ENCODE measurements at regions not wholly inside any gene's neighbourhood (a gene's known extent, or its start where the extent isn't known, plus 50 kb on each side); places are given as distances from the start of the nearest gene placed in this dataset.
A peak's percentile ranks its signal among the peaks of the same experiment; 100 is the strongest.
"Not testable (repeated sequence)": the region's sequence is repeated elsewhere in the genome, so short reads cannot be mapped to it uniquely, and the experiment has no call there.

- no TSS peak for BruUV-seq (replicated peaks)
- Mint-ChIP-seq H3K4me3 (ENCODE audit: unreplicated experiment) (no peak overlapping the region), H3K27ac (ENCODE audit: low read depth, unreplicated experiment) (no peak overlapping the region), H3K36me3 (ENCODE audit: insufficient read depth, unreplicated experiment) (no peaks in the 10 kb centered on the region), H3K4me1 (ENCODE audit: insufficient read depth, unreplicated experiment) (peaks cover 6% of the 10 kb centered on the region), H3K9me3 (ENCODE audit: unreplicated experiment) (no peaks in the 10 kb centered on the region), H3K27me3 (ENCODE audit: insufficient read depth, unreplicated experiment) (no peaks in the 10 kb centered on the region)
- ChIA-PET POLR2A (interaction anchor here (1.3 kb wide), 1 partner anchor 9 kb away, joined by 3 read pairs; no protein-coding TSS in a partner anchor), CTCF (no interaction called here)
- DNase-seq (ENCODE audit: unreplicated experiment), result no peak
- TF ChIP-seq, protein P1, sequence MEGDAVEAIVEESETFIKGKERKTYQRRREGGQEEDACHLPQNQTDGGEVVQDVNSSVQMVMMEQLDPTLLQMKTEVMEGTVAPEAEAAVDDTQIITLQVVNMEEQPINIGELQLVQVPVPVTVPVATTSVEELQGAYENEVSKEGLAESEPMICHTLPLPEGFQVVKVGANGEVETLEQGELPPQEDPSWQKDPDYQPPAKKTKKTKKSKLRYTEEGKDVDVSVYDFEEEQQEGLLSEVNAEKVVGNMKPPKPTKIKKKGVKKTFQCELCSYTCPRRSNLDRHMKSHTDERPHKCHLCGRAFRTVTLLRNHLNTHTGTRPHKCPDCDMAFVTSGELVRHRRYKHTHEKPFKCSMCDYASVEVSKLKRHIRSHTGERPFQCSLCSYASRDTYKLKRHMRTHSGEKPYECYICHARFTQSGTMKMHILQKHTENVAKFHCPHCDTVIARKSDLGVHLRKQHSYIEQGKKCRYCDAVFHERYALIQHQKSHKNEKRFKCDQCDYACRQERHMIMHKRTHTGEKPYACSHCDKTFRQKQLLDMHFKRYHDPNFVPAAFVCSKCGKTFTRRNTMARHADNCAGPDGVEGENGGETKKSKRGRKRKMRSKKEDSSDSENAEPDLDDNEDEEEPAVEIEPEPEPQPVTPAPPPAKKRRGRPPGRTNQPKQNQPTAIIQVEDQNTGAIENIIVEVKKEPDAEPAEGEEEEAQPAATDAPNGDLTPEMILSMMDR (IDR thresholded peaks at IDR 0.05; ENCODE audit: unreplicated experiment), result no peak
- intact Hi-C loops (cut with micrococcal nuclease), result no loop called here
Measured at GRCh38 chr14:84496677-84497076, 1033.3 kb upstream of the FLRT2 start.

DNA sequence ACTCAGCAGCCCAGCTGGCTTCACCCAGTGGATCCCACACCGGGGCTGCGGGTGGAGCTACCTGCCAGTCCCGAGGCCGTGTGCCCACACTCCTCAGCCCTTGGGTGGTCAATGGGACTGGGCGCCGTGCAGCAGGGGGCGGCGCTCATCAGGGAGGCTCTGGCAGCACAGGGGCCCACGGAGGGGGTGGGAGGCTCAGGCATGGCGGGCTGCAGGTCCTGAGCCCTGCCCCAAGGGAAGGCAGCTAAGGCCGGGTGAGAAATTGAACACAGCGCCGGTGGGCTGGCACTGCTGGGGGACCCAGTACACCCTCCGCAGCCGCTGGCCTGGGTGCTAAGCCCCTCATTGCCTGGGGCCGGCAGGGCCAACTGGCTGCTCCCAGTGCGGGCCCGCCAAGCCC is 1017.1 kb upstream of the FLRT2 start:
- intact Hi-C loops (cut with micrococcal nuclease); H3K36me3 Mint-ChIP-seq (ENCODE audit: insufficient read depth, unreplicated experiment); H3K27me3 Mint-ChIP-seq (ENCODE audit: insufficient read depth, unreplicated experiment); POLR2A ChIA-PET; H3K27ac Mint-ChIP-seq (ENCODE audit: low read depth, unreplicated experiment); H3K4me1 Mint-ChIP-seq (ENCODE audit: insufficient read depth, unreplicated experiment); BruUV-seq (replicated peaks); DNase-seq (ENCODE audit: unreplicated experiment); CTCF ChIA-PET; H3K4me3 Mint-ChIP-seq (ENCODE audit: unreplicated experiment): not testable (repeated sequence)
- peaks cover 15% of the 10 kb centered on the region for H3K9me3 Mint-ChIP-seq (ENCODE audit: unreplicated experiment)

- no TSS peak for BruUV-seq (replicated peaks)
- ChIA-PET CTCF (no interaction called here), POLR2A (no interaction called here)
- no peak overlapping the region for H3K4me3 Mint-ChIP-seq (ENCODE audit: unreplicated experiment)
- H3K27me3 Mint-ChIP-seq (ENCODE audit: insufficient read depth, unreplicated experiment), result no peaks in the 10 kb centered on the region
- no peak overlapping the region for H3K27ac Mint-ChIP-seq (ENCODE audit: low read depth, unreplicated experiment)
- H3K9me3 Mint-ChIP-seq (ENCODE audit: unreplicated experiment), result peaks cover 5% of the 10 kb centered on the region
- no peaks in the 10 kb centered on the region for H3K36me3 Mint-ChIP-seq (ENCODE audit: insufficient read depth, unreplicated experiment)
- no peaks in the 10 kb centered on the region for H3K4me1 Mint-ChIP-seq (ENCODE audit: insufficient read depth, unreplicated experiment)
- TF ChIP-seq, protein P1 (IDR thresholded peaks at IDR 0.05; ENCODE audit: unreplicated experiment), result no peak
- no peak for DNase-seq (ENCODE audit: unreplicated experiment)
- intact Hi-C loops (cut with micrococcal nuclease), result no loop called here
Measured at GRCh38 chr14:84519836-84520235, 1010.1 kb upstream of the FLRT2 start.

GRCh38 chr14:84520711-84521338 is 1009.1 kb upstream of the FLRT2 start:
- TF ChIP-seq, protein P1 (IDR thresholded peaks at IDR 0.05; ENCODE audit: unreplicated experiment), result no peak
- ChIA-PET CTCF (interaction anchor here (0.6 kb wide), 1 partner anchor 34 kb away, joined by 5 read pairs; no protein-coding TSS in a partner anchor), POLR2A (no interaction called here)
- no peaks in the 10 kb centered on the region for H3K36me3 Mint-ChIP-seq (ENCODE audit: insufficient read depth, unreplicated experiment)
- H3K27ac Mint-ChIP-seq (ENCODE audit: low read depth, unreplicated experiment), result no peak overlapping the region
- H3K27me3 Mint-ChIP-seq (ENCODE audit: insufficient read depth, unreplicated experiment), result no peaks in the 10 kb centered on the region
- DNase-seq (ENCODE audit: unreplicated experiment), result peak; percentile 24
- no TSS peak for BruUV-seq (replicated peaks)
- intact Hi-C loops (cut with micrococcal nuclease), result no loop called here
- no peaks in the 10 kb centered on the region for H3K4me1 Mint-ChIP-seq (ENCODE audit: insufficient read depth, unreplicated experiment)
- H3K9me3 Mint-ChIP-seq (ENCODE audit: unreplicated experiment), result peaks cover 5% of the 10 kb centered on the region
- no peak overlapping the region for H3K4me3 Mint-ChIP-seq (ENCODE audit: unreplicated experiment)

DNA sequence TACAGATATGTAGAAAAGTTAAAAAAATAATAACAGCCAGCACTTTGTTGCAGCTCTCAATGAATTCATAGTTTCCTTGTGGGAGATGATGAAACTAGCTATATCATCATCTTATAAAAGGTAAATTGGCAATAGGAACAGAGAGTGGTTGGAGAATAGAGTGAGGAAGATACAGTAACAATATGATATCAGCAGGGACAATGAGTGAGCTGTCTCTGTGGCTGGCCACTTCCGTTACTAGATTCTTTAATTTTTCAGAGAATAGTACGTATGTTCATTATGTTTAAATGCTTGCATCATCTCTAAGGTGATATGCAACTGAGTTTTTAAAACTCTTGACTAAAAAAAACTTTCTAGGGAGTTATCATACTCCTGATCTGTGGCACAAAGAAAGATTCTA is 1006.2 kb upstream of the FLRT2 start:
- TF ChIP-seq, protein P1 (IDR thresholded peaks at IDR 0.05; ENCODE audit: unreplicated experiment), result no peak
- Mint-ChIP-seq H3K4me1 (ENCODE audit: insufficient read depth, unreplicated experiment) (no peaks in the 10 kb centered on the region), H3K27ac (ENCODE audit: low read depth, unreplicated experiment) (no peak overlapping the region), H3K36me3 (ENCODE audit: insufficient read depth, unreplicated experiment) (no peaks in the 10 kb centered on the region), H3K4me3 (ENCODE audit: unreplicated experiment) (no peak overlapping the region), H3K9me3 (ENCODE audit: unreplicated experiment) (peaks cover 8% of the 10 kb centered on the region), H3K27me3 (ENCODE audit: insufficient read depth, unreplicated experiment) (no peaks in the 10 kb centered on the region)
- CTCF ChIA-PET, result no interaction called here
- POLR2A ChIA-PET, result no interaction called here
- DNase-seq (ENCODE audit: unreplicated experiment), result no peak
- BruUV-seq (replicated peaks), result no TSS peak
- intact Hi-C loops (cut with micrococcal nuclease), result no loop called here
